ENCODE measurements at regions not wholly inside any gene's neighbourhood (a gene's known extent, or its start where the extent isn't known, plus 50 kb on each side); places are given as distances from the start of the nearest gene placed in this dataset.
"Not testable (repeated sequence)": the region's sequence is repeated elsewhere in the genome, so short reads cannot be mapped to it uniquely, and the experiment has no call there.

GRCh38 chrX:63526863-63527262, 175.7 kb upstream of the SPIN4 start:
- 77 to 88% methylated on average over 1 of the region's 1 CpG for WGBS, 2 donors
- Histone ChIP-seq H3K4me1 (no peaks in the 10 kb centered on the region), H3K27ac (no peak overlapping the region), H3K36me3 (ENCODE audit: low read depth, missing control alignments) (no peaks in the 10 kb centered on the region), H3K9me3 (no peaks in the 10 kb centered on the region), H3K4me3 (no peak overlapping the region), H3K27me3 (no peaks in the 10 kb centered on the region)
- DNase-seq = no peak
- TF ChIP-seq, protein P1, sequence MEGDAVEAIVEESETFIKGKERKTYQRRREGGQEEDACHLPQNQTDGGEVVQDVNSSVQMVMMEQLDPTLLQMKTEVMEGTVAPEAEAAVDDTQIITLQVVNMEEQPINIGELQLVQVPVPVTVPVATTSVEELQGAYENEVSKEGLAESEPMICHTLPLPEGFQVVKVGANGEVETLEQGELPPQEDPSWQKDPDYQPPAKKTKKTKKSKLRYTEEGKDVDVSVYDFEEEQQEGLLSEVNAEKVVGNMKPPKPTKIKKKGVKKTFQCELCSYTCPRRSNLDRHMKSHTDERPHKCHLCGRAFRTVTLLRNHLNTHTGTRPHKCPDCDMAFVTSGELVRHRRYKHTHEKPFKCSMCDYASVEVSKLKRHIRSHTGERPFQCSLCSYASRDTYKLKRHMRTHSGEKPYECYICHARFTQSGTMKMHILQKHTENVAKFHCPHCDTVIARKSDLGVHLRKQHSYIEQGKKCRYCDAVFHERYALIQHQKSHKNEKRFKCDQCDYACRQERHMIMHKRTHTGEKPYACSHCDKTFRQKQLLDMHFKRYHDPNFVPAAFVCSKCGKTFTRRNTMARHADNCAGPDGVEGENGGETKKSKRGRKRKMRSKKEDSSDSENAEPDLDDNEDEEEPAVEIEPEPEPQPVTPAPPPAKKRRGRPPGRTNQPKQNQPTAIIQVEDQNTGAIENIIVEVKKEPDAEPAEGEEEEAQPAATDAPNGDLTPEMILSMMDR (IDR thresholded peaks at IDR 0.05) = no peak
- no peak for TF ChIP-seq POLR2A (IDR thresholded peaks at IDR 0.05)
- intact Hi-C loops (cut with DNase I; ENCODE audit: low total_unique reads) = no loop called here

- Histone ChIP-seq H3K4me1 (no peaks in the 10 kb centered on the region), H3K27ac (no peak overlapping the region), H3K27me3 (no peaks in the 10 kb centered on the region), H3K9me3 (no peaks in the 10 kb centered on the region), H3K36me3 (ENCODE audit: low read depth, missing control alignments) (no peaks in the 10 kb centered on the region), H3K4me3 (no peak overlapping the region)
- DNase-seq = no peak
- TF ChIP-seq, protein P1 (IDR thresholded peaks at IDR 0.05) = no peak
- no peak for TF ChIP-seq POLR2A (IDR thresholded peaks at IDR 0.05)
- intact Hi-C loops (cut with DNase I; ENCODE audit: low total_unique reads) = no loop called here
- 52 to 58% methylated on average over 3 of the region's 3 CpGs for WGBS, 2 donors
Observed at GRCh38 chrX:63525491-63525890, 174.4 kb upstream of the SPIN4 start.

GRCh38 chrX:63519368-63519767, 168.2 kb upstream of the SPIN4 start:
- DNase-seq; H3K4me1 ChIP-seq; H3K4me3 ChIP-seq; H3K27ac ChIP-seq; intact Hi-C loops (cut with DNase I; ENCODE audit: low total_unique reads); H3K9me3 ChIP-seq; H3K27me3 ChIP-seq; H3K36me3 ChIP-seq (ENCODE audit: low read depth, missing control alignments): not testable (repeated sequence)
- 81% methylated on average over 11 of the region's 11 CpGs; no CpG with 5 or more reads in 1 of the 2 donors for WGBS, 2 donors

DNA sequence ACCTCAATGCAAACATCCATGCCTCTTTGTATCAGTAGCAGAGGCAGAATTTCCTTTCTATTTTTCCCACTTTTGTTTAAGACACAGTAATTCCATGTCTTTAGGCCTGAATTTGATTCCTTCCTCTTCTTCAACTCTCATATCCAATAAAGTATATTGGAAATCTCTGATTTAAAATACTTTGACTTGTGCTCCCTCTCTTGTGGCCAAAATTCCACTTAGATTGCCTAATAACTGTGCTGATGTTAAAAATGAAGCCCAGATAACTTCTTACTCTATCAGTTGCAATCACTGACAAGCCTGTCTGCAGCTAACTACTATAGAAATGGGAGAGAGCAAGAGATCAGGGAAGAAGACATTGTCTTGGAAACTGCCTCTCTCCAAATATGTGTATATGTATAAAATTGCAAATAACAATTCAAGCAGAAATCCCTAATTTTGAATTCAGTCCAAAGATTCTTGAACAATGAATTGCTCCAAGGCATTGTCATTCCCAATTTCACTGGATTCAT, 163.5 kb upstream of the SPIN4 start:
- H3K4me1 ChIP-seq = peaks cover 6% of the 10 kb centered on the region
- intact Hi-C loops (cut with DNase I; ENCODE audit: low total_unique reads) = no loop called here
- H3K36me3 ChIP-seq (ENCODE audit: low read depth, missing control alignments) = no peaks in the 10 kb centered on the region
- no peak overlapping the region for H3K4me3 ChIP-seq
- no peaks in the 10 kb centered on the region for H3K27me3 ChIP-seq
- no peak for TF ChIP-seq POLR2A (IDR thresholded peaks at IDR 0.05)
- TF ChIP-seq, protein P1 (IDR thresholded peaks at IDR 0.05) = no peak
- H3K9me3 ChIP-seq = no peaks in the 10 kb centered on the region
- H3K27ac ChIP-seq = no peak overlapping the region
- no peak for DNase-seq

DNA sequence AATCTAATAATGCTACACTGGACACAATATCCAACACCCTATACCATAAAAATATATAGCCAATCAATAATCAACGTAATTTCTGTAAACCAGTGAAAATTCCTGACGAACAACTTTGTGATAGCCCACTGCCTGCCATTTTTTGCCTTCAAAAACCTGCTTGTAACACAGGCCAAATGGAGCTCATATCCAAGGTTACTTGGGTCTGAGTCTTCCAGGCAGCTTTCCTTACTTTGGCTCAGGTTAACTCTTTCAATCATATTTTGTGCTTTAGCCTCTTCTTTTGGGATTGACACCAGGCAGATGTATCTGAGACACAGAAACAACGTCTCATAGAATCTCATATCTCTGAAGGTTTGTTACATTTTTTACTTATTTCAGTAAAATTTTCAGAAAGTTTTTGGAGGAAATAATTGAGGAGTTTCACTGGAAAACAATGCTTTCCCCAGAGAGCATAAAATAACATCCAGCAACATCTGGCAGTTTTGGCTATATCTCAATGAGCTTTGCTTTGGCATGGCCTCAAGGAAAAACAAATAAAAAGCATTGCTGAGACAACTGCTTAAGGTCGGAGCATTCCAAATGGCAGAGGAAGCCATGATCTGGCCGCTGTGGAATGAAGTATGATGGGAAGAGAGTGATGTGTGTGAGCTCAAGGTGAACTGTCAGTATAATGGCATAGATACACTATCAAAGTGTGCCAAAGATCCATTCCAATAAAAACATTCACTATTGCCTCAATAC, 162.9 kb upstream of the SPIN4 start:
- peak; percentile 14 for DNase-seq
- intact Hi-C loops (cut with DNase I; ENCODE audit: low total_unique reads) = no loop called here
- Histone ChIP-seq H3K27ac (no peak overlapping the region), H3K27me3 (no peaks in the 10 kb centered on the region), H3K4me1 (peaks cover 6% of the 10 kb centered on the region), H3K4me3 (no peak overlapping the region), H3K36me3 (ENCODE audit: low read depth, missing control alignments) (no peaks in the 10 kb centered on the region), H3K9me3 (no peaks in the 10 kb centered on the region)
- TF ChIP-seq POLR2A (IDR thresholded peaks at IDR 0.05) = no peak
- TF ChIP-seq, protein P1 (IDR thresholded peaks at IDR 0.05) = no peak
- WGBS, 2 donors = 14 to 26% methylated on average over 5 of the region's 5 CpGs
